ENCODE measurements at regions not wholly inside any gene's neighbourhood (a gene's known extent, or its start where the extent isn't known, plus 50 kb on each side); places are given as distances from the start of the nearest gene placed in this dataset.

GRCh38 chr6:132959639-132960326, 145.4 kb downstream of the RPS12 start:
- TF ChIP-seq CTCF (IDR thresholded peaks at IDR 0.05) (no peak), POLR2A (IDR thresholded peaks at IDR 0.05) (no peak)
